GM11168 (cell line): ENCODE measurements at regions not wholly inside any gene's neighbourhood (a gene's known extent, or its start where the extent isn't known, plus 50 kb on each side); places are given as distances from the start of the nearest gene placed in this dataset.

Source experiments
- in situ Hi-C: fragments of 300-500 bp; cut with MboI; formaldehyde crosslinking; loops from one replicate; pipeline ENCODE4 v1.12.0; 2022; ENCODE audit warnings: low sequenced_read_pairs; ENCODE audit not compliant: unreplicated experiment

- in situ Hi-C loops = no loop called here
Observed at GRCh38 chr11:70711911-70712185, 313.5 kb downstream of the CTTN start.

GRCh38 chr11:70712471-70712870 lies 314.1 kb downstream of the CTTN start:
- in situ Hi-C loops = no loop called here

- in situ Hi-C loops = no loop called here
Observed at GRCh38 chr11:70713086-70713835, 314.9 kb downstream of the CTTN start.

DNA sequence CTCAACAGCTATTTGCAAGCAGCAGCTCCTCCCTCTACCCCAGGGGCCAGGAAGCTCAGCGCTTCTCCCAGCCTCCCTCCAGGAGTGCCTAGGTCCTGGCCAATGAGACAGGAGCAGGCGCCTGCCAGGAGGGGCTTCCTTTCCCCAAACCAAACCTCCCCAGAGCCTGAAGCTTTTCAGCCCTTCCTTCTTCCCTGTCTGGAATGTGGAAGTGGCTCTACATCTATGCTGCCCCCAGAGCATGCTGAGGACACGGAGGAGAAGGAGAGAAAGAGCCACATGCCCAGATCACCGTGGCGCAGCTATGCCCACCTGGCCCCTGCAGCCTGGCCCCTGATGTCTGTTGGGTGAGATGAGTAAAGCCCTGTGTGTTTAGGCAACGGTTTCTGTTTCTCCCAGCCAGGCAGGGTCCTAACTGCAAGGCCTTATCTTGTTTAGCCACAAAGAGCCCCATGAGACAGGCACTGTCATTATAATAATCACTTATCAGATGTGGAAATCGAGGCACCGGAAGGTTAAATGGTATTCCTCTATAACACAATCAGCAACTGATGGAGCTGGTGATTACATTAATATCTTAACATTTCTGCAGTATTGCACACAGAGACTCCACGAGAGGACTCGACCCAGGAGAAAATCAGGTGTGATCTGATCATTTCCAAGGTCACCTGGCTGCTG lies 315.8 kb downstream of the CTTN start:
- in situ Hi-C loops = no loop called here

DNA sequence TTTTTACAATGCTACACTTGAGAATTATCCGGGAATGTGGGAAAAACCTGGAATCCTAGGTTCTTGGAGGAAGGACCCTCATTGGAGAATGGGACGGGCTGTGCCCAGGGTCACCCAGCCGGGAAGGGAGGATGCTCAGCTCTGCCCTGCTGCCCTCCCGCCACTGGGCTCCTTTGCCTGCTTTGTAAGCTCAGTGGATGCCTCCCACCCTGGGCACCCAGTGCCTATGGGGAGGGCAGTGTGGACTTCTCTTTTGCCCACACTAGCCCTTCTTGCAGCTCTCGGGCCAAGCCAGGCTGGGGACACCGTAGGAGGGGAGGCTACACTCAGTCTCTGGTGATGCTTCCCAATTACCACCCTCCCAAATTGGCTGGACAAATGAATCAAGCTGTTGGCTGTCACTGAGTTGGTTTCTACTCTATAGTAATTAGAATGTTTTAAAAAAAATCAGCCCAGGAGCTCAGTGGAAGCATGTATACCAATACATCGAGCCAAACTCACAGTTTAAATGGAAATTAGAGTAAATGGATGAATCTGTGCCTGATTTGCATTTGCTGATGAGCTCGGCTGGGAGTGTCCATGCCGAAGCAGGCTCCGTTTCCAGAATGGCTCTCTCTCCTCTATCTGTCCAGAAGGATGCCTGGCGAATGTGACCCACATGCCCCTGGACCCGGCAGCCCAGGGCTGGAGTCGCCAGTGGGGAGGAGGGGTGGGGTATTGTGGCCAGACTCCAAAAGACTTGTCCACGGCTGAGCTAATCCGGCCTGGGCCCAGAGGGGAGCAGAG lies 317.0 kb downstream of the CTTN start:
- in situ Hi-C loops = no loop called here

DNA sequence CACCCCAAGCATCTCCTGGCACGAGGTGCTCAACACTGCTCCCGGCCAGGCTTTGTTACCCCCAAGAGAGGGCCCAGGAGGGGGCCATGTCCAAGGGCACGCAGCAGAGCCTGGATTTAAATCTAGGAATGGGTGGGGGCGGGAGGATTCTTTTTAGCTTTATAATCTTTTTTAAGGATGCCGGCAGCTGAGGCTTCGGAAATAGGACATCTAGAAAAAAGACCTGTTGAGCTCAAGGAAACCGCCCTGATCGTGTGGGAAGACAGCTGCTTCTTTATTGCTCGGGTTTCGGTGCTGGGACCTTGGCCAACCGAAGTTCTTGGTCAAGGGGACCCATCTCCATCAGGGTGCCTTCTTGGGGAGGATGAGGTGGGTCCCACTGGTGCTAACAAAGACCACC lies 317.9 kb downstream of the CTTN start:
- in situ Hi-C loops = no loop called here

DNA sequence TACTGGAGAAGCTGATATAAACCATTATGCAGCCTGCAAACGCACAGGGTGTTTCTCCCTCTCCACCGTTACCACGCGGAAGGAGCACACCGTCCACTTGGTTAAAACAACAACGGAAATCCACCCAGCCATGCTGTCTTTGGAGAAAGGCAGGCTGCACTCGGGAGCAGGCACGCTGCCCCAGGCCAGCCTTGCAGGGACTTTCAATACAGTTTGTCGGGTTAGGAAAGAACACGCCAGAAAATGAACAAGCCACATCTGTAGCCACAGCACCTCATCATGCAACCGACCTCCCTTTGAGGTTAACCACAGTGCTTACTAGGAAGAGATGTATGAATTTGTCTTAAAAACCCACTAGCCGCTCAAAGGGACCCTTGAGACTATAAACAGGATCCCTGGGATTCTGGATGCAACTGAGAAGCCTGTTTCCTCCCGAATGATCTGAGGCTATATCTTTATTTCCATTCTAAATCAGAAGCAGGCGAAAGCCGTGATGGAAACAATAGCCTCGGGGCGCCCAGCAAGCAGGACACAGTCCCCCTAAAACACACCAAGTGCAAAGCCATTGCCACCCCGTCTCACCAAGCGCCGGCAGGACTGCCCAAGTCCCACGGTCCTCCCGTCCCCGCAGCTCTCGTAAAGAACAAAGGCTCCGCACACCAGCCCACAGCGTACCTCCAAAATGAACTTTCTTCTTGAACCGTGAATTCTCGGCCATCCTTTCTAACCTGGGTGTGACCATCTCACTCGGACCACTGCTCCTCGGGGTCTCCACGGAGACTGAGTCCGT lies 318.9 kb downstream of the CTTN start:
- in situ Hi-C loops = no loop called here

DNA sequence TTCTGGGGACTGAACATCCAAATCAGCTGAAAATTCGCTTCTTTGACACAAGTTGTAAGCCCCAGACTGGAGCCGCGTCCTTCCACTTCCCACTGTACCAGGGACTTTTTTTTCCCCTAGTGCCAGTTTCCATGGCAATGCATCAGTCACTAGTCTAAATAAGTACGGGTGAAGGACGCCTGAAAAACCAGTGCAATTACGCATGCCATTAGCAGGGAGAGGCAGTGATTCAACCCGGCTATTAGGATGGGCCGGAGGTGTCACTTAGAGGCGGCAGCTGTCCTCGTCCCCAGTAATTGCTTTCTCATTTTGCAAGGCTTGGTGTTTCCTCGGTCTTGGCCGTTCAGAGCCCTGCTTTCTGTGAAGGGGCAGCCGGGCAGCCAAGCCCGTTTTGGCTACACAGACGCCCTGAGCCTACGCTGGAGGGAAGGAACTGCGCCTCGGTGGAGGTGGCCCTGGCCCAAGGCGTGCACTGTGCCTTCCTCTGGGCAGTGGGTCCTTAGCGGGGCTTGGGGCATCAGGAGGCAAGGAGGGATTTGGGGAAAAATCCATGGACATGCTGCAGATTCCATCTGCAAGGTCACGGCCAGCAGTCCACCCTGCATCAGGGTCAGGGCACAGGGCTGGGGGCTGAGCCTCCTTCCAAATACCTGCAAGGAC lies 319.7 kb downstream of the CTTN start:
- in situ Hi-C loops = no loop called here

- in situ Hi-C loops = no loop called here
Observed at GRCh38 chr11:70719516-70719915, 321.2 kb downstream of the CTTN start.

DNA sequence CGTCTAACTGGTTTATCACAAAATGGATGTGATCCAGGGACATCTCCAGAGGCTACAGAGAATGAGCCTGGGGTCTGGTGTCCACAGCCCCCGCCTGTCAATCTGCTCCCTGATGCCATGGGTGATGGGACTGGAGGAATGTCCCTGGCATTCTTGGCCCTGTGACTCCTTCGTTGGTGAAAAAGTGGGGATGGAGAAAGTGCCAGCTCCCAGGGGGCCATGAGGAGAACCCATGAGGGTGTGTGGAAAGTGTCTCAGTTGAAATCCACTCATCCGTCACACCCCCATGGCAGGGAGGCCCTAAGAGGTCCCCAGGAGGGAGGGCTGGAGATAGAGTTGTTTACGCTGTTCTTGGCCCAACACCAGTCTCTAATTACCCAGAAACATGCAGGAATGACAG lies 322.0 kb downstream of the CTTN start:
- in situ Hi-C loops = no loop called here

DNA sequence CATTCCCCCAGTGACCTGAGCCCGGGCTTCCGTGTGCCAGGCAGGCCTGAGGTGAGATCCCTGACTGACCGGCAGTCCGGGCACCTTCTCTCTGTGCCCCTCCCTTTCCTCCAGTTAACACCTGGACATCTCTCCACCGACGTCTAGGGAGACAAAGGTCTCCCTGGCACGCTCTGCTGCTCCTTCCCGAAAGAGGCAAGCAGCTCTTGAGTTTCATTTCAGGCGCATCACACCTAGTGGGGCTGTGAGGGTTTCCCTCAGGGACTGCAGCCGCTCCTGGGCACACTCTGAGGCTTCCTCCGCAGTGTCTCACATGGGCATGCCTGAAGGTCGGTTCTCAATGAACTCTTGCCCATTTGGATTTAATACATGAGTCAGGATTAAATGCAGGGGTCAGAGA lies 322.7 kb downstream of the CTTN start:
- in situ Hi-C loops = no loop called here

- in situ Hi-C loops = no loop called here
Observed at GRCh38 chr11:70725278-70725677, 326.9 kb downstream of the CTTN start.

GRCh38 chr11:70725739-70726138 lies 327.4 kb downstream of the CTTN start:
- in situ Hi-C loops = no loop called here

- in situ Hi-C loops = no loop called here
Observed at GRCh38 chr11:70727021-70727420, 328.7 kb downstream of the CTTN start.

DNA sequence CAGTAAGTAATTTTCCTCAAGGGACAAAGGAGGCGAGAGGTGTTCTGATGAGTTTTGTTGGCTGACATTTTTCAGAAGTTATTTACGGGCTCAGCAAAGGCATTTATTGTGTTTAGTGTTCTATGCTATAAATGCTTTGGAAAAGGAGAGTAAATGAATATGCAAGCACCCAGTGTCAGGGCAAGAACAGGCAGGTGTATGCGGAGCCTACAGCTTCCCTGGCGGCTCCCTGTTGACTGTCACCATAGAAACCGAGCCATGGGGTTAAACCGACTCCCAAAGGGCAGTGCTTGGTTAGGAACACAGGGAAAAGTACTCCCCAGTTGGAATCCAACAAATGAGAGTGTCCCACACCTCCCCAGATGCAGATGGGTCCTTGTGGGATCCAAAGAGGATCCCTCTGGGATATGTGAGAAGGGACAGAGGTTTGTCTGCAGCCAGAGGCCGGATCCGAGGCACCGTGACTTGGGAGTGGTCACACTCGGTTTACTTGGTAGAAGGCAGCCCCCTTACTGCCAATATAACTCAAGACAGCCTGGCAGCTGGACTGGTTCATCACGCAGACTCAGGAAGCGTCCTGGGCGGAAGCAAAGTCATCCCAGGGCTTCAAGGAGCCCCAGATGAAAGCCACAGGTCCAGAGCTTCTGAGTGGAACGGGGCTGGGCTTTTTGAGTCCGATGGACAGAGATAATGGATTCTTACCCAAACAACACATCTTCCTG lies 329.7 kb downstream of the CTTN start:
- in situ Hi-C loops = no loop called here

DNA sequence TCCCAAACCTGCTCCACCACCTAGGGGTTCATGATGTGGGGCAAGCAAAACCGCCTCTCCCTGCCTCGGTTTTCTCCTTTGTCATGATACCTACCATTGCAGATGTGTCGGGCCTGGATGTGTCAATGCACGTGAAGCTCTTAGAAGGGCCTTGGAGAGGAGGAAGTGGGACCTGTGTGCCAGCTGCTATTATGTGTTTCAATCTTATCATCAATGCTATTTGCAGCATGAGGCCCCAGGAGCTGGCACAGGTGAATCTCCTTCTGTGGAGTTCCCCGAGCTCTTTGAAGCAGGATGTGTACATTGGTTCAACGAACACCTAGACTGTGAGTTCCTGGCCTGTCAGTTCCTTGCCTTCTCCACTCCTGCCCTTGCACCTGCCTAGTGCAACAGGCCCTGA lies 331.6 kb downstream of the CTTN start:
- in situ Hi-C loops = no loop called here

- in situ Hi-C loops = no loop called here
Observed at GRCh38 chr11:70730411-70730810, 332.1 kb downstream of the CTTN start.

DNA sequence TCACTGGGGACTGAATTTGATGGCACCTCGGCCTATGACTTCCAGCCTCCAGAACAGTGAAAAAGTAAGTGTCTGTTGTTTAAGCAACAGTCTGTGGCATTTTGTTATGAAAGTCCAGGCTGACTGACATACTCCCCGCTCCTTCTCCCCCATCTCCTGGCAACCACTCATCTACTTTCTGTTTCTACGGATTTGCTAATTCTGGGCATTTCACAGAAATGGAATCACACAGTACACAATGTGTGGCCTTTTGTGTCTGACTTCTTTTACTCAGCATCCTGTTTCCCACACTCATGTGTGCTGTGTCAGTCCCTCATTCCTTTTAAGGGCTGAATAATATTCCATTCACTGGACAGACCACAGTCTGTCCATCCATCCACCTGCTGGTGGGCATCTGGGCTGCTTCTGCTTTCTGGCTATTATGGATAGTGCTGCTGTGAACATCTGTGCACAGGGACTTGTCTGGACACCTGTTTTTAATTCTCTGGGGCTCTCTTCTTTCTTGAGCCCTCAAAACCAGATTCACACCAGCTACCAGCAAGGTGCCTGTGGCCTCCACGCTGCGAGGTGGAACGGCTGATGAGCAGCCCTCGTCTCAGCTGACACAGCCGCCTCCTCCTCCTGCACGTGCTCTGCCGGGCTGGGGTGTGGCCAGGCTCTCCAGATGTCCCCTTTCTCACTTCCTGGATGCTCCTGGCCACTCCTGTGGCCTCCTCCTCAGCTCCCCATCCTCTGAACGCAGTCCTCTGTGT lies 333.1 kb downstream of the CTTN start:
- in situ Hi-C loops = no loop called here
